ENCODE measurements at regions not wholly inside any gene's neighbourhood (a gene's known extent, or its start where the extent isn't known, plus 50 kb on each side); places are given as distances from the start of the nearest gene placed in this dataset.

- Histone ChIP-seq H3K27me3 (ENCODE audit: insufficient read depth in 3 of 3, low read length in 2 of 3) (no peaks in the 10 kb centered on the region), H3K4me3 (no peak overlapping the region), H3K27ac (no peak overlapping the region), H3K36me3 (ENCODE audit: insufficient read depth in 1 of 2, low read depth in 1 of 2) (no peaks in the 10 kb centered on the region), H3K9me3 (peaks cover 6% of the 10 kb centered on the region), H3K4me1 (no peaks in the 10 kb centered on the region)
- TF ChIP-seq, protein P1, sequence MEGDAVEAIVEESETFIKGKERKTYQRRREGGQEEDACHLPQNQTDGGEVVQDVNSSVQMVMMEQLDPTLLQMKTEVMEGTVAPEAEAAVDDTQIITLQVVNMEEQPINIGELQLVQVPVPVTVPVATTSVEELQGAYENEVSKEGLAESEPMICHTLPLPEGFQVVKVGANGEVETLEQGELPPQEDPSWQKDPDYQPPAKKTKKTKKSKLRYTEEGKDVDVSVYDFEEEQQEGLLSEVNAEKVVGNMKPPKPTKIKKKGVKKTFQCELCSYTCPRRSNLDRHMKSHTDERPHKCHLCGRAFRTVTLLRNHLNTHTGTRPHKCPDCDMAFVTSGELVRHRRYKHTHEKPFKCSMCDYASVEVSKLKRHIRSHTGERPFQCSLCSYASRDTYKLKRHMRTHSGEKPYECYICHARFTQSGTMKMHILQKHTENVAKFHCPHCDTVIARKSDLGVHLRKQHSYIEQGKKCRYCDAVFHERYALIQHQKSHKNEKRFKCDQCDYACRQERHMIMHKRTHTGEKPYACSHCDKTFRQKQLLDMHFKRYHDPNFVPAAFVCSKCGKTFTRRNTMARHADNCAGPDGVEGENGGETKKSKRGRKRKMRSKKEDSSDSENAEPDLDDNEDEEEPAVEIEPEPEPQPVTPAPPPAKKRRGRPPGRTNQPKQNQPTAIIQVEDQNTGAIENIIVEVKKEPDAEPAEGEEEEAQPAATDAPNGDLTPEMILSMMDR (IDR thresholded peaks at IDR 0.05): no peak
- ATAC-seq (no peak), DNase-seq (no peak)
- WGBS, 3 donors: 85 to 93% (median 89%) methylated on average over 1 of the region's 1 CpG
- intact Hi-C loops (cut with DNase I): no loop called here
Measured at GRCh38 chr1:90347366-90347765, 352.5 kb downstream of the ZNF326 start.

- intact Hi-C loops (cut with DNase I): no loop called here
- WGBS, 3 donors: 84 to 91% (median 90%) methylated on average over 2 of the region's 2 CpGs
- Histone ChIP-seq H3K4me1 (no peaks in the 10 kb centered on the region), H3K4me3 (no peak overlapping the region), H3K27me3 (ENCODE audit: insufficient read depth in 3 of 3, low read length in 2 of 3) (no peaks in the 10 kb centered on the region), H3K36me3 (ENCODE audit: insufficient read depth in 1 of 2, low read depth in 1 of 2) (no peaks in the 10 kb centered on the region), H3K9me3 (peaks cover 6% of the 10 kb centered on the region), H3K27ac (no peak overlapping the region)
- ATAC-seq: no peak
- DNase-seq: no peak
- TF ChIP-seq, protein P1 (IDR thresholded peaks at IDR 0.05): no peak
Measured at GRCh38 chr1:90346757-90347156, 351.8 kb downstream of the ZNF326 start.

- ATAC-seq: no peak
- Histone ChIP-seq H3K36me3 (ENCODE audit: insufficient read depth in 1 of 2, low read depth in 1 of 2) (no peaks in the 10 kb centered on the region), H3K9me3 (peaks cover 6% of the 10 kb centered on the region), H3K4me1 (no peaks in the 10 kb centered on the region), H3K27ac (no peak overlapping the region), H3K27me3 (ENCODE audit: insufficient read depth in 3 of 3, low read length in 2 of 3) (no peaks in the 10 kb centered on the region), H3K4me3 (no peak overlapping the region)
- TF ChIP-seq, protein P1 (IDR thresholded peaks at IDR 0.05): no peak
- intact Hi-C loops (cut with DNase I): no loop called here
- DNase-seq: no peak
- 74 to 88% (median 81%) methylated on average over 1 of the region's 1 CpG for WGBS, 3 donors
Measured at GRCh38 chr1:90346349-90346748, 351.4 kb downstream of the ZNF326 start.

DNA sequence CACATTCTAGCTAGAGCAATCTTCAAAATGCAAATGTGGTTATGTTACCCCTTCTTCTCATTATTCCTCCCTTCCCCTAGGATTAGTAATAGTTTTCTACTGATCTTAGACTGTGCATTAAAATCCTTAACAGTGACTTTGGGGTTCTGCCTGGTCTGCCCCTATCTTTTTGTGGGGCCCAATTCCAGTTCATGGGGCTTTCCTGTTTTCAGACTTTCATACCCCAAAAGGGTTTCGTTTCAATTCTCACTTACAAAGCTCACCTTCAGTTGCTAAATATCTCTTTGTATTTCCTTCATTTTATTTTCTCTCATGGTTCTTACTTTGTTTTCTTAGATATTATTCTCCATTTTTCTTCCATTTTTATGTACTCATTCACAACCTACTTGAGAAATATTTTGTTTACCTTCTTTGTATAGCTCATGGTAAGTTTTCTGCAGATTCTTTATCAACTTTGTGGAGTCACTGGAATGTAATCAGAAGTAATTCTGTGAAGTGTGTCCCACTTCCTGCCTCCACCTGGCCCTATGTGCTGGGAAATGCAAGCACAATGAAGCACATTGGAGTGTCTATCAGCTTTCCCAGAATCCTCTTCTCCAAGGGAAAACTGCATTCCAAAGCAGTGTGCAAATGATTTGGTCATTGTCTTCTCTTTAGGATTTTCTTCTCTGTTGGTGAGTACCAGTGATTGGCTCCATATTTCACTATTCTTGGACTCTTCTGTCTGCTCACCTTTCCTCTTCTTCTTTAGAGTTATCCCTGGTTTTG is 350.2 kb downstream of the ZNF326 start:
- TF ChIP-seq, protein P1 (IDR thresholded peaks at IDR 0.05): no peak
- 78 to 91% (median 80%) methylated on average over 1 of the region's 1 CpG for WGBS, 3 donors
- DNase-seq: no peak

DNA sequence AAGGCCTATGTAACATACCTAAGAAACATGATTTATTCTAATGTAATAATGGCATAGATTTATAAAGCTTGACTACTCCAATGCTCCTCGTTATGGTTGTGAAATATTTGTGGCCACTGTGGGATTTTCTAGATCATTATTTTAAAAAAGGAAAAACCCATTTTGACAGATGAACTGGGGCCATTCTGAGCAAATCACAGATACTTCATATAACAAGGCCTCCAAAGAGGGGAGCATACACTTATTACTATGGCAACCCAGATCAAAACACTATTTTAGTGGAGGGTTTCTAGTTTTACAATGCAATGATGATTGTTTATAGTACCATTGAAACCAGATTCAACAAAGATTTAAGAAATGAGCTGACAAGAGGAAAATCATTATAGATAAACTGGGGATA is 346.6 kb downstream of the ZNF326 start:
- Histone ChIP-seq H3K27me3 (ENCODE audit: insufficient read depth in 3 of 3, low read length in 2 of 3) (no peaks in the 10 kb centered on the region), H3K9me3 (no peaks in the 10 kb centered on the region), H3K4me1 (no peaks in the 10 kb centered on the region), H3K4me3 (no peak overlapping the region), H3K36me3 (ENCODE audit: insufficient read depth in 1 of 2, low read depth in 1 of 2) (no peaks in the 10 kb centered on the region), H3K27ac (no peak overlapping the region)
- TF ChIP-seq, protein P1 (IDR thresholded peaks at IDR 0.05): no peak
- DNase-seq (no peak), ATAC-seq (no peak)
- intact Hi-C loops (cut with DNase I): no loop called here
- WGBS, 3 donors: 36 to 55% (median 38%) methylated on average over 1 of the region's 1 CpG

More for the DNA sequence above, 350.2 kb downstream of the ZNF326 start:
- ATAC-seq: no peak
- no peaks in the 10 kb centered on the region for H3K36me3 ChIP-seq (ENCODE audit: insufficient read depth in 1 of 2, low read depth in 1 of 2)
- intact Hi-C loops (cut with DNase I): no loop called here
- no peak overlapping the region for H3K4me3 ChIP-seq
- peaks cover 6% of the 10 kb centered on the region for H3K9me3 ChIP-seq
- no peak overlapping the region for H3K27ac ChIP-seq
- H3K27me3 ChIP-seq (ENCODE audit: insufficient read depth in 3 of 3, low read length in 2 of 3): no peaks in the 10 kb centered on the region
- no peaks in the 10 kb centered on the region for H3K4me1 ChIP-seq
